Activated B cell treated with CpG ODN at 0.5 μM for 24 hours (primary cell): ENCODE measurements at regions not wholly inside any gene's neighbourhood (a gene's known extent, or its start where the extent isn't known, plus 50 kb on each side); places are given as distances from the start of the nearest gene placed in this dataset.
"Not testable (repeated sequence)": the region's sequence is repeated elsewhere in the genome, so short reads cannot be mapped to it uniquely, and the experiment has no call there.

Experiments
- ATAC-seq: fragments of 200-7000 bp; cut with Tn5 transposase; one replicate; pipeline ENCODE4 v1.10.0; 2021; ENCODE audit warnings: low read depth, mild to moderate bottlenecking, moderate library complexity
- CTCF ChIA-PET: fragments of 350-600 bp; sonication (Branson Sonifier 250); formaldehyde crosslinking; loops from one replicate; lab custom pipeline; 2021; ENCODE audit warnings: antibody characterized with exemption; lab: Charles Lee
- POLR2A ChIA-PET: fragments of 350-600 bp; sonication (Branson Sonifier 250); formaldehyde crosslinking; loops from one replicate; lab custom pipeline; 2021; ENCODE audit warnings: antibody characterized with exemption; lab: Charles Lee
- DNase-seq: peaks from one replicate; pipeline ENCODE4 v3.0.0; 2022
- H3K27ac Mint-ChIP-seq: one replicate; pipeline ENCODE4 v1.8.0; 2020; ENCODE audit warnings: mixed read lengths
- H3K27me3 Mint-ChIP-seq: one replicate; pipeline ENCODE4 v1.8.0; 2021; ENCODE audit warnings: mixed read lengths
- H3K36me3 Mint-ChIP-seq: one replicate; pipeline ENCODE4 v1.8.0; 2021; ENCODE audit warnings: low read depth, mixed read lengths
- H3K4me1 Mint-ChIP-seq: one replicate; pipeline ENCODE4 v1.8.0; 2021; ENCODE audit warnings: mixed read lengths
- H3K4me3 Mint-ChIP-seq: one replicate; pipeline ENCODE4 v1.8.0; 2020; ENCODE audit warnings: mild to moderate bottlenecking, mixed read lengths
- H3K9me3 Mint-ChIP-seq: one replicate; pipeline ENCODE4 v1.8.0; 2020; ENCODE audit warnings: mixed read lengths
- intact Hi-C: fragments of 100-400 bp; cut with micrococcal nuclease; formaldehyde crosslinking; loops from one replicate; pipeline ENCODE4 v1.15.1; 2024
- TF ChIP-seq, protein P1 (sequence below): fragments of 200-600 bp; IDR thresholded peaks from one replicate; pipeline ENCODE4 v1.8.0; 2022; ENCODE audit warnings: antibody characterized with exemption, mild to moderate bottlenecking

DNA sequence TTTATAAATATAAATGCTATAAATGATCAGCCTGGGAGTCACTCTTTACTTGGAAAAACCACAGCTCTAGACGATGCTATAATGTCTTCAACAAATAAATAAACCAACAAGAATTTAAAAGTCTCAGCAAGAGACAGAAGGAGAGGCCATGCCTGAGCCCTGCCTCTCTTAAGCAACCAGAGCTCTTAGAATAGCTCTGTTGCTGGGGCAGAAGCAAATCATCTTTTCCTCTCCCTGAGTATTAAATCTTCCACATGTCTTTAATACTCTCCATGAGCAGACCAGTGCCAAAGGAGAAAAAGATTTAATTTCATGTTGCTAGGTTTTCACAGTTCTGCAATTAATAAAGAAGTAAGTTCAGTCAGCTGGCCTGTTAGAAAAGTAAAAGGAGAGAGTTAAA lies 408.0 kb upstream of the SLC30A5 start:
- intact Hi-C loops, result no loop called here
- TF ChIP-seq, protein P1, sequence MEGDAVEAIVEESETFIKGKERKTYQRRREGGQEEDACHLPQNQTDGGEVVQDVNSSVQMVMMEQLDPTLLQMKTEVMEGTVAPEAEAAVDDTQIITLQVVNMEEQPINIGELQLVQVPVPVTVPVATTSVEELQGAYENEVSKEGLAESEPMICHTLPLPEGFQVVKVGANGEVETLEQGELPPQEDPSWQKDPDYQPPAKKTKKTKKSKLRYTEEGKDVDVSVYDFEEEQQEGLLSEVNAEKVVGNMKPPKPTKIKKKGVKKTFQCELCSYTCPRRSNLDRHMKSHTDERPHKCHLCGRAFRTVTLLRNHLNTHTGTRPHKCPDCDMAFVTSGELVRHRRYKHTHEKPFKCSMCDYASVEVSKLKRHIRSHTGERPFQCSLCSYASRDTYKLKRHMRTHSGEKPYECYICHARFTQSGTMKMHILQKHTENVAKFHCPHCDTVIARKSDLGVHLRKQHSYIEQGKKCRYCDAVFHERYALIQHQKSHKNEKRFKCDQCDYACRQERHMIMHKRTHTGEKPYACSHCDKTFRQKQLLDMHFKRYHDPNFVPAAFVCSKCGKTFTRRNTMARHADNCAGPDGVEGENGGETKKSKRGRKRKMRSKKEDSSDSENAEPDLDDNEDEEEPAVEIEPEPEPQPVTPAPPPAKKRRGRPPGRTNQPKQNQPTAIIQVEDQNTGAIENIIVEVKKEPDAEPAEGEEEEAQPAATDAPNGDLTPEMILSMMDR, result no peak
- POLR2A ChIA-PET, result no interaction called here
- Mint-ChIP-seq H3K27me3 (peaks cover 8% of the 10 kb centered on the region), H3K4me1 (no peaks in the 10 kb centered on the region), H3K36me3 (no peaks in the 10 kb centered on the region), H3K4me3 (no peak overlapping the region), H3K9me3 (peaks cover 1% of the 10 kb centered on the region), H3K27ac (no peak overlapping the region)
- CTCF ChIA-PET, result no interaction called here
- ATAC-seq, result no peak
- no peak for DNase-seq

DNA sequence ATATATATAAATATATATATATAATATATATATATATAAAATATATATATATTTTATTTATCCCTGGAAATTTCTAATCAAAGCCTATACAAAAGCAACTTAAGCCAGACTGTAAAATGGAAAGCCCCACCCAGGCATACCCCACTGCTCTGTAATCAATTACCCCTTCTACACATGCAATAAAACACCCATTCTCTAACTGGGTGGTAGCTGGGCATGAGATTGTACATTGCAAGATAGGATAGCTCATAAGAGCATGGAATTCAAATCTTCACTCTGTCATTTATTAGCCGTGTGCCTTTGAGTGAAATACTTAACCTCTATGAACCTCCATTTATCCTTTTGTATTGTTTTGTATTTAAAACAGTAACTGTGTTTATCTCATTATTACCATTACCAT lies 405.3 kb upstream of the SLC30A5 start:
- ChIA-PET CTCF (no interaction called here), POLR2A (no interaction called here)
- TF ChIP-seq, protein P1, result no peak
- DNase-seq (no peak), ATAC-seq (no peak)
- Mint-ChIP-seq H3K9me3 (peaks cover 6% of the 10 kb centered on the region), H3K4me1 (no peaks in the 10 kb centered on the region), H3K36me3 (no peaks in the 10 kb centered on the region), H3K27me3 (peaks cover 2% of the 10 kb centered on the region), H3K4me3 (no peak overlapping the region), H3K27ac (no peak overlapping the region)
- intact Hi-C loops, result no loop called here

- no peaks in the 10 kb centered on the region for H3K4me1 Mint-ChIP-seq
- intact Hi-C loops, result no loop called here
- peaks cover 6% of the 10 kb centered on the region for H3K9me3 Mint-ChIP-seq
- ChIA-PET CTCF (no interaction called here), POLR2A (no interaction called here)
- DNase-seq, result no peak
- ATAC-seq, result no peak
- H3K27me3 Mint-ChIP-seq, result peaks cover 2% of the 10 kb centered on the region
- H3K27ac Mint-ChIP-seq, result no peak overlapping the region
- TF ChIP-seq, protein P1, result no peak
- no peaks in the 10 kb centered on the region for H3K36me3 Mint-ChIP-seq
- H3K4me3 Mint-ChIP-seq, result no peak overlapping the region
Observed at GRCh38 chr5:68689010-68689409, 404.8 kb upstream of the SLC30A5 start.

DNA sequence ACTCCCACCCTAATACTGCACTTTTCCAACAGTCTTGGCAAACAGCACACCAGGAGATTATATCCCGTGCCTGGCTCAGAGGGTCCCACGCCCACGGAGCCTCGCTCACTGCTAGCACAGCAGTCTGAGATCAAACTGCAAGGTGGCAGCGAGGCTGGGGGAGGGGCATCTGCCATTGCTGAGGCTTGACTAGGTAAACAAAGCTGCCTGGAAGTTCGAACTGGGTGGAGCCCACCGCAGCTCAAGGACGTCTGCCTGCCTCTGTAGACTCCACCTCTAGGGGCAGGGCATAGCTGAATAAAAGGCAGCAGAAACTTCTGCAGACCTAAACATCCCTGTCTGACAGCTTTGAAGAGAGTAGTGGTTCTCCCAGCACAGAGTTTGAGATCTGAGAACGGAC lies 401.9 kb upstream of the SLC30A5 start:
- H3K4me3 Mint-ChIP-seq, H3K27me3 Mint-ChIP-seq, H3K4me1 Mint-ChIP-seq, H3K27ac Mint-ChIP-seq, DNase-seq, H3K9me3 Mint-ChIP-seq, CTCF ChIA-PET, POLR2A ChIA-PET, intact Hi-C loops, ATAC-seq, H3K36me3 Mint-ChIP-seq: not testable (repeated sequence)

DNA sequence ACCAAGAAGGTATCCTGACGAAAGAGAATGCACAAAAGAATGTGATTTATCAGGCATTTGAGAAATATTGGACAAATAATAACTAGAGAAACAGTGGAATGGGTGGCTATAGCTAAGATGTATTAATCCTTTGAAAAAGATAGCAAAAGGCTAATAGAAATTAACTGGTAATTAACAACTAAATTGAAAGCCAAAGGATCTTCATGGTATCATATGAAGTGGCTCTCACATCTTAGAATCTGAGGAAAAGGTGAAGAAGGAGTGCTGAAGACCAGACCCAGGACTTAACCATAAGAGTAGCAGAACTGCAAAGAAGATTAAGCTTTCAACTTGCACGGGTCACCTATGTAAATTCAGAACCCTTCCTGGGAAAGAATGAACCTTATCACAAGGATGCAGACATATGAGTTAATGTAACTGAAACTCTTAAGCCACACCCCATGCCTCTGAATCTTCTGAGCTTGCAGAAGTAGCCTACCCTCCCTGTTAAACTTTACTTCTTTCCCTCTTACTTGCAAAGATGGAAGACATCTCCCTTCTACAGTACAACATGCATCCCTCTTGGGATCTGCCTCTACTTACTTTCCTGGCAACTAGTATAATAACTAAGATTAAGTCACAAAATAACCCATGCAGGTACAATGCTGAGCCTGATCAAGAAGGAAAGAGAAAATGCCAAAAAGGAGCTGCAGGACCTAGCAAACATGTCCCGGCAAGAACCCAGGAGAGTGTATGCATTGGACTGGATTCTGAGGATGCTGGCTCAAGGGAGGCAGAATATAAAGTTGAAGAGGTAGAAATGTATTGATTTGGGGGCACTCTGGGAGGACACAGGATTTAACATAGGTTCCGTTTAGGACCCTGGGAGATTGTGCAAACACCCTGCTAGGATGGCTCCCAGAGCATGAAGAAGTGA lies 395.5 kb upstream of the SLC30A5 start:
- TF ChIP-seq, protein P1, result no peak
- Mint-ChIP-seq H3K27ac (no peak overlapping the region), H3K9me3 (peaks cover 7% of the 10 kb centered on the region), H3K36me3 (no peaks in the 10 kb centered on the region), H3K27me3 (no peaks in the 10 kb centered on the region), H3K4me1 (peaks cover 3% of the 10 kb centered on the region), H3K4me3 (no peak overlapping the region)
- DNase-seq (no peak), ATAC-seq (no peak)
- POLR2A ChIA-PET, result no interaction called here
- CTCF ChIA-PET, result no interaction called here
- intact Hi-C loops, result no loop called here
